ENCODE measurements at regions not wholly inside any gene's neighbourhood (a gene's known extent, or its start where the extent isn't known, plus 50 kb on each side); places are given as distances from the start of the nearest gene placed in this dataset.

- no peak for TF ChIP-seq CTCF (IDR thresholded peaks at IDR 0.05)
- TF ChIP-seq POLR2A (IDR thresholded peaks at IDR 0.05): no peak
- Histone ChIP-seq H3K4me1 (no peaks in the 10 kb centered on the region), H3K9me3 (no peaks in the 10 kb centered on the region), H3K27me3 (no peaks in the 10 kb centered on the region), H3K36me3 (ENCODE audit: low read depth, missing control alignments) (no peaks in the 10 kb centered on the region), H3K27ac (no peak overlapping the region), H3K4me3 (no peak overlapping the region)
- 77 to 89% methylated on average over 7 of the region's 7 CpGs for WGBS, 2 donors
- intact Hi-C loops (cut with DNase I; ENCODE audit: low total_unique reads): no loop called here
- no peak for DNase-seq
Measured at GRCh38 chr2:16285813-16286510, 345.6 kb downstream of the MYCN start.

- no peak for DNase-seq
- Histone ChIP-seq H3K27me3 (no peaks in the 10 kb centered on the region), H3K4me1 (no peaks in the 10 kb centered on the region), H3K9me3 (no peaks in the 10 kb centered on the region), H3K36me3 (ENCODE audit: low read depth, missing control alignments) (no peaks in the 10 kb centered on the region), H3K27ac (no peak overlapping the region), H3K4me3 (no peak overlapping the region)
- TF ChIP-seq POLR2A (IDR thresholded peaks at IDR 0.05) (no peak), CTCF (IDR thresholded peaks at IDR 0.05) (no peak)
- 96 to 97% methylated on average over 11 to 12 of the region's 12 CpGs for WGBS, 2 donors
- intact Hi-C loops (cut with DNase I; ENCODE audit: low total_unique reads): no loop called here
Measured at GRCh38 chr2:16284941-16285625, 344.7 kb downstream of the MYCN start.

GRCh38 chr2:16283071-16283850 lies 342.9 kb downstream of the MYCN start:
- DNase-seq: no peak
- no peak for TF ChIP-seq POLR2A (IDR thresholded peaks at IDR 0.05)
- TF ChIP-seq CTCF (IDR thresholded peaks at IDR 0.05): no peak
- Histone ChIP-seq H3K9me3 (no peaks in the 10 kb centered on the region), H3K36me3 (ENCODE audit: low read depth, missing control alignments) (no peaks in the 10 kb centered on the region), H3K4me1 (no peaks in the 10 kb centered on the region), H3K27me3 (no peaks in the 10 kb centered on the region), H3K4me3 (no peak overlapping the region), H3K27ac (no peak overlapping the region)
- intact Hi-C loops (cut with DNase I; ENCODE audit: low total_unique reads): no loop called here
- WGBS, 2 donors: 83 to 90% methylated on average over 10 of the region's 10 CpGs

GRCh38 chr2:16282511-16282910 lies 342.2 kb downstream of the MYCN start:
- DNase-seq: no peak
- WGBS, 2 donors: 77 to 97% methylated on average over 2 of the region's 2 CpGs
- Histone ChIP-seq H3K4me1 (no peaks in the 10 kb centered on the region), H3K36me3 (ENCODE audit: low read depth, missing control alignments) (no peaks in the 10 kb centered on the region), H3K27ac (no peak overlapping the region), H3K9me3 (no peaks in the 10 kb centered on the region), H3K27me3 (no peaks in the 10 kb centered on the region), H3K4me3 (no peak overlapping the region)
- intact Hi-C loops (cut with DNase I; ENCODE audit: low total_unique reads): no loop called here
- TF ChIP-seq POLR2A (IDR thresholded peaks at IDR 0.05): no peak
- no peak for TF ChIP-seq CTCF (IDR thresholded peaks at IDR 0.05)
